ENCODE measurements at regions not wholly inside any gene's neighbourhood (a gene's known extent, or its start where the extent isn't known, plus 50 kb on each side); places are given as distances from the start of the nearest gene placed in this dataset.

DNA sequence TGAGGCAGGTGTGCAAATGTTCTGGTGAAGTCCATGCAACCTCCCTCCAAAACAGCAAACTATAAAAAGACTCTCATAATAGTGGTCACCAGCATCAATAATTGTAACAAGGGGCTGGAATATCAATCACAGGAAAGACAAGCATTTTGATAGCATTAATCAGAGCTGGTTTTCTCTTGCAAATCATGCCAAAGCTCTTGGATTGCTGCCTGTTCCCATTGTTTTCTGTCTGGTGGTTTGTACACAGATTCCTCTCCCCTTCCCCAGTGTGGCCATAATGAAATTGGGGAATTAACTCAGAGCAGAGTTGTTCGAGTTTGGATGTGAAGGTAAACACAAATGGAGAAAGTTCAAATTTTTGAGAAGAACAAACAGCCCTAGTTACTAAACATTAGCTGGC lies 134.2 kb downstream of the CDCA7 start:
- H3K4me3 ChIP-seq (replicated peaks; ENCODE audit: insufficient read depth, low read length), result no peak overlapping the region
- TF ChIP-seq, protein P1, sequence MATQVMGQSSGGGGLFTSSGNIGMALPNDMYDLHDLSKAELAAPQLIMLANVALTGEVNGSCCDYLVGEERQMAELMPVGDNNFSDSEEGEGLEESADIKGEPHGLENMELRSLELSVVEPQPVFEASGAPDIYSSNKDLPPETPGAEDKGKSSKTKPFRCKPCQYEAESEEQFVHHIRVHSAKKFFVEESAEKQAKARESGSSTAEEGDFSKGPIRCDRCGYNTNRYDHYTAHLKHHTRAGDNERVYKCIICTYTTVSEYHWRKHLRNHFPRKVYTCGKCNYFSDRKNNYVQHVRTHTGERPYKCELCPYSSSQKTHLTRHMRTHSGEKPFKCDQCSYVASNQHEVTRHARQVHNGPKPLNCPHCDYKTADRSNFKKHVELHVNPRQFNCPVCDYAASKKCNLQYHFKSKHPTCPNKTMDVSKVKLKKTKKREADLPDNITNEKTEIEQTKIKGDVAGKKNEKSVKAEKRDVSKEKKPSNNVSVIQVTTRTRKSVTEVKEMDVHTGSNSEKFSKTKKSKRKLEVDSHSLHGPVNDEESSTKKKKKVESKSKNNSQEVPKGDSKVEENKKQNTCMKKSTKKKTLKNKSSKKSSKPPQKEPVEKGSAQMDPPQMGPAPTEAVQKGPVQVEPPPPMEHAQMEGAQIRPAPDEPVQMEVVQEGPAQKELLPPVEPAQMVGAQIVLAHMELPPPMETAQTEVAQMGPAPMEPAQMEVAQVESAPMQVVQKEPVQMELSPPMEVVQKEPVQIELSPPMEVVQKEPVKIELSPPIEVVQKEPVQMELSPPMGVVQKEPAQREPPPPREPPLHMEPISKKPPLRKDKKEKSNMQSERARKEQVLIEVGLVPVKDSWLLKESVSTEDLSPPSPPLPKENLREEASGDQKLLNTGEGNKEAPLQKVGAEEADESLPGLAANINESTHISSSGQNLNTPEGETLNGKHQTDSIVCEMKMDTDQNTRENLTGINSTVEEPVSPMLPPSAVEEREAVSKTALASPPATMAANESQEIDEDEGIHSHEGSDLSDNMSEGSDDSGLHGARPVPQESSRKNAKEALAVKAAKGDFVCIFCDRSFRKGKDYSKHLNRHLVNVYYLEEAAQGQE (IDR thresholded peaks at IDR 0.05; ENCODE audit: insufficient replicate concordance, low read depth), result no peak
- TF ChIP-seq POLR2AphosphoS5 (IDR thresholded peaks at IDR 0.05; ENCODE audit: low read depth) (no peak), SPI1 (IDR thresholded peaks at IDR 0.05; ENCODE audit: borderline replicate concordance, low read depth) (no peak), GABPA (IDR thresholded peaks at IDR 0.05; ENCODE audit: low read depth) (no peak)
- TF ChIP-seq, protein P2, sequence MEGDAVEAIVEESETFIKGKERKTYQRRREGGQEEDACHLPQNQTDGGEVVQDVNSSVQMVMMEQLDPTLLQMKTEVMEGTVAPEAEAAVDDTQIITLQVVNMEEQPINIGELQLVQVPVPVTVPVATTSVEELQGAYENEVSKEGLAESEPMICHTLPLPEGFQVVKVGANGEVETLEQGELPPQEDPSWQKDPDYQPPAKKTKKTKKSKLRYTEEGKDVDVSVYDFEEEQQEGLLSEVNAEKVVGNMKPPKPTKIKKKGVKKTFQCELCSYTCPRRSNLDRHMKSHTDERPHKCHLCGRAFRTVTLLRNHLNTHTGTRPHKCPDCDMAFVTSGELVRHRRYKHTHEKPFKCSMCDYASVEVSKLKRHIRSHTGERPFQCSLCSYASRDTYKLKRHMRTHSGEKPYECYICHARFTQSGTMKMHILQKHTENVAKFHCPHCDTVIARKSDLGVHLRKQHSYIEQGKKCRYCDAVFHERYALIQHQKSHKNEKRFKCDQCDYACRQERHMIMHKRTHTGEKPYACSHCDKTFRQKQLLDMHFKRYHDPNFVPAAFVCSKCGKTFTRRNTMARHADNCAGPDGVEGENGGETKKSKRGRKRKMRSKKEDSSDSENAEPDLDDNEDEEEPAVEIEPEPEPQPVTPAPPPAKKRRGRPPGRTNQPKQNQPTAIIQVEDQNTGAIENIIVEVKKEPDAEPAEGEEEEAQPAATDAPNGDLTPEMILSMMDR (IDR thresholded peaks at IDR 0.05; ENCODE audit: insufficient read depth, low read length), result no peak
- no peak for DNase-seq (ENCODE audit: low read depth in 1 of 2, low spot score in 1 of 2)
- H3K27me3 ChIP-seq (ENCODE audit: insufficient read depth, poor library complexity, severe bottlenecking), result peaks cover 12% of the 10 kb centered on the region
- H3K27ac ChIP-seq (replicated peaks), result no peak overlapping the region

DNA sequence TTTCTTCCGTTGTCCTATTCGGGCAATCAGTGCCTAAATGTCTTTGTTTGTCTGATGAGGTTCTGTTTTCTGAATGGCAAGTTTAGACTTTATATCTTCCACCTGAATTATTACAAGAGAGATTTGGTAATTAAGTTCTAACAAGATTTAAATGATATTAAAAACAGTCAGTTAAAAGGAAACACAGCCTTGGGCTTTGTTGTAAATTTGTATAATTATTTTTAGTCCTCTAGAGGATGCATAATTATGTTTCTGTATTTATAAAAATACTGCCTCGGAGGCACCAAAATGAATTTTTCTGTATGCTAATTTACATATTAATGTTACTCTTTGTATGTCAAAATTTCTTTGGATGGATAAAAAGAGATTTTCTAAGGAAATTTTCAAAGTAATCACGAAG lies 136.7 kb downstream of the CDCA7 start:
- Histone ChIP-seq H3K27ac (replicated peaks) (no peak overlapping the region), H3K27me3 (ENCODE audit: insufficient read depth, poor library complexity, severe bottlenecking) (peaks cover 12% of the 10 kb centered on the region), H3K4me3 (replicated peaks; ENCODE audit: insufficient read depth, low read length) (no peak overlapping the region)
- TF ChIP-seq GABPA (IDR thresholded peaks at IDR 0.05; ENCODE audit: low read depth) (no peak), SPI1 (IDR thresholded peaks at IDR 0.05; ENCODE audit: borderline replicate concordance, low read depth) (no peak), POLR2AphosphoS5 (IDR thresholded peaks at IDR 0.05; ENCODE audit: low read depth) (no peak)
- TF ChIP-seq, protein P1 (IDR thresholded peaks at IDR 0.05; ENCODE audit: insufficient replicate concordance, low read depth), result no peak
- TF ChIP-seq, protein P2 (IDR thresholded peaks at IDR 0.05; ENCODE audit: insufficient read depth, low read length), result no peak
- DNase-seq (ENCODE audit: low read depth in 1 of 2, low spot score in 1 of 2), result no peak

DNA sequence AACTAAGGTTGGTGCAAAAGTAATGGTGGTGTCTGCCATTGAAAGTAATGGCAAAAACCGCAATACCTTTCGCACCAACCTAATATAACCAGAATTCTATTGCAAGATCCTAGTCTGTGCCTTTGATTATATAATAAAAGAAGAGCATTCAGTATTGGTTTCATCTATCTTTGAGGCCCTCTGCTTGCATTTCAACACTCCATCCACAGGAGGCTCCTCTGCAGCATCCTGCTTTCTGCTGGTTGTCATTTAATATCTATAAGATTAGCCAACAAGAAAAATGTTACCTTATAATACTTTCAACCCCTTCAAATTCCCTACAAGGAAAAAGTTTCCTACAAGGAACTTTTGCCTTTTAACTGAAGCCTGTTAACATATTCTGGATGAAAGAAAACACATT lies 139.2 kb downstream of the CDCA7 start:
- TF ChIP-seq GABPA (IDR thresholded peaks at IDR 0.05; ENCODE audit: low read depth) (no peak), SPI1 (IDR thresholded peaks at IDR 0.05; ENCODE audit: borderline replicate concordance, low read depth) (no peak)
- no peak for DNase-seq (ENCODE audit: low read depth in 1 of 2, low spot score in 1 of 2)
- no peak overlapping the region for H3K4me3 ChIP-seq (replicated peaks; ENCODE audit: insufficient read depth, low read length)

DNA sequence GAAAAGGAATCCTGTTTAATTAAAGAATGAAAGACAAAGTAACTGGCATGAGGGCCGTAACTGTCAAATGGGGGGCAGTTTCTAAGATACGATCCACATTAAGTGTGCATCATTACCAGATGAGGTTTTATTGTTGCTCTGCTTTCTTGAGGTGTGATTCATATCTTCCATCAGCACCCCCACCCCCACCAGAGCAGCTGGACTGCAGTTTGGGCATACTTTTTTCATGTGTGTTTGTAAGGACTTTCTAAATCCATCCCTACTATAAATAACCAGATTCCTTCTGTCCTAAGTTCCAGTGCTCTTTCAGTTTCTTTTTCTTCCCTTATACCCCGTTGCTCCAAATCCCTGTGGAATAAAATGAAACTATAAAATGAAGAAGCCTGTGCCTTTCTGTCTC lies 142.1 kb downstream of the CDCA7 start:
- no peak for DNase-seq (ENCODE audit: low read depth in 1 of 2, low spot score in 1 of 2)
- H3K4me3 ChIP-seq (replicated peaks; ENCODE audit: insufficient read depth, low read length), result no peak overlapping the region
- H3K27ac ChIP-seq (replicated peaks), result no peak overlapping the region
- no peak for TF ChIP-seq POLR2AphosphoS5 (IDR thresholded peaks at IDR 0.05; ENCODE audit: low read depth)
- TF ChIP-seq, protein P2 (IDR thresholded peaks at IDR 0.05; ENCODE audit: insufficient read depth, low read length), result no peak
- TF ChIP-seq GABPA (IDR thresholded peaks at IDR 0.05; ENCODE audit: low read depth), result no peak
- TF ChIP-seq, protein P1 (IDR thresholded peaks at IDR 0.05; ENCODE audit: insufficient replicate concordance, low read depth), result no peak
- no peak for TF ChIP-seq SPI1 (IDR thresholded peaks at IDR 0.05; ENCODE audit: borderline replicate concordance, low read depth)
- H3K27me3 ChIP-seq (ENCODE audit: insufficient read depth, poor library complexity, severe bottlenecking), result no peaks in the 10 kb centered on the region

More for the DNA sequence above, 139.2 kb downstream of the CDCA7 start:
- Histone ChIP-seq H3K27me3 (ENCODE audit: insufficient read depth, poor library complexity, severe bottlenecking) (peaks cover 5% of the 10 kb centered on the region), H3K27ac (replicated peaks) (no peak overlapping the region)
